ENCODE measurements at regions not wholly inside any gene's neighbourhood (a gene's known extent, or its start where the extent isn't known, plus 50 kb on each side); places are given as distances from the start of the nearest gene placed in this dataset.
A peak's percentile ranks its signal among the peaks of the same experiment; 100 is the strongest.
"Not testable (repeated sequence)": the region's sequence is repeated elsewhere in the genome, so short reads cannot be mapped to it uniquely, and the experiment has no call there.

DNA sequence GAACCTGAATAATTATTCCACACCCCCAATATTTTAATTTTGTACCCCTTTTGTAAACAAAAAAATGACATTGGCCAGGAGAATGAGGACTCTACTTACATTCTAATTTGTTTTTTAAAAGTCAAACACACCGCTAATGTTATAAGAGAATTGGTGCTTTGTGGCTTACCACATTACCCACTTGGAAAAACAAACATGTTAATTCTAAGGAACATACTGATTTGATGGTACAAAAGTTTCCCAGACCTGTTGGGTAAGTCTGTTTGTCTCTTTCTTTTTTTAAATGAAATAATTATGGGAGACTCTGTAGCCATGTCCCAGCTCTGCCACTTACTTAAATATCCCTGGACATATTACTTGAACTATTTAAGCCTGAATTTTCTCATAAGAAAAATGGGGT is 352.5 kb upstream of the C2CD4B start:
- DNase-seq = no peak

GRCh38 chr15:62518666-62519065 is 353.6 kb upstream of the C2CD4B start:
- not testable (repeated sequence) for DNase-seq

DNA sequence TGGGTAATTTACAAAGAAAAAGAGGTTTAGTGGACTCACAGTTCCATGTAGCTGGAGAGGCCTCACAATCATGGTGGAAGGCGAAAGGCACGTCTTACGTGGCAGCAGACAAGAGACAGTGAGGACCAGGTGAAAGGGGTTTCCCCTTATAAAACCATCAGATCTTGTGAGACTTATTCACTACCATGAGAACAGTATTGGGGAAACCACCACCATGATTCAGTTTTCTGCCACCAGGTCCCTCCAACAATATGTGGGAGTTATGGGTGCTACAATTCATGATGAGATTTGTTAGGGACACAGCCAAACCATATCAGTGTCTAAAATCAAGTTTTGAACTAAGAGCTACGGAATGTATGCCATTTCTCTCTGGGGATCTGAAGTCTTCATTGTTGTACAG is 354.8 kb upstream of the C2CD4B start:
- DNase-seq = no peak

- no peak for DNase-seq
Observed at GRCh38 chr15:62520887-62521286, 355.8 kb upstream of the C2CD4B start.

DNA sequence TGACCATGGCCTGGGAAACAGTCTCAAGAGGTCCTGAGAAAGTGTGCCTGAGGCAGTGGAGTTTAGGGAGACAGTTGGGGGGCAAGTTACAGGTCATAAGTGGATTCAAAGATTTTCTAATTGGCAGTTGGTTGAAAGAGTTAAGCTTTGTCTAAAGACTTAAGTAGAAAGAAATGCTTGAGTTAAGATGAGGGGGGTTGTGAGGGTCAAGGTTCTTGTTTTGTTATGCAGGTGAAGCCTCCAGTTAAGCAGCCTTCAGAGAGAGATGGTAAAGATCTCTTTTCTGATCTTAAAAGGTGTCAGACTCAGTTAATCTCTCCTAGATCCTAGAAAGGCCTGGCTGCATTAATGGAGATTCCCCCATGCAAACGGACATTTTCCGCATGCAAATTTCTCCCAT is 356.3 kb upstream of the C2CD4B start:
- no peak for DNase-seq

DNA sequence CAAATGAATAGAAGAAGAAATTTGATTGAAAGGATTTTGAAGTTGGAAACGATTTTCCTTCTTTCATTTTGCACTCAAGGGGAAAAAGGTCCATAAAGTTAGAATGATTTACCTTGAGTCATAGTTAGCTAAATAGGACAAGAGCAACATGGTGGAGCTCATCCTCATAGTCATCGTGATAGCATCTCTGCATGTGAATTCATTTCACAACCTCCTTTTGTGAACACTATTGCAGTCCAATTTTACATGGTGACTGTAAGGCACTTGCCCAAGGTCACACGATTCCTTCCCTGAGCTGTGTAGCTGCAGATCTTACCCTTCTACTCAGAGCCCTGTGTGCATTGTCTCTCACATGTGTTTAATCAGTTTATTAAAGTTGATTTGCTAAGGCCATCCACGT is 359.8 kb upstream of the C2CD4B start:
- DNase-seq = no peak

DNA sequence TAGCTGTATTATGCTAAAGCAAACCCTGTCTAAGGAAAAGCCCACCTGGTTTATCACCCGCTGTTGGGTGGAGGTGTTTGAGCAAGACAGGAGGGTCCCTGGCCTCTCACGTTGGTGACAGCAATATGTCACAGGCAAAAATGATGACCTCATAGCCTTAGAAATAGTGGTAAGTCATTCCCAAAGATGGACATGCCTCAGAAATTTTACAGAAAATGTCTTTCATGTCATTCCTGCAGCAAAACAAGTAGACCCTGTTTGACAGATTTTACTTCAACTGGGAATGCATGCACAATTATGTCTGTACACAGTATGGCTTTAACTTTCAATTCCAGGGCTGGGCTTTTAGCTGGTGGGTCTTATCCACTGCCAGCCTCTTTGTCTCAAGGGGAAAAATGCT is 362.3 kb upstream of the C2CD4B start:
- no peak for DNase-seq

DNA sequence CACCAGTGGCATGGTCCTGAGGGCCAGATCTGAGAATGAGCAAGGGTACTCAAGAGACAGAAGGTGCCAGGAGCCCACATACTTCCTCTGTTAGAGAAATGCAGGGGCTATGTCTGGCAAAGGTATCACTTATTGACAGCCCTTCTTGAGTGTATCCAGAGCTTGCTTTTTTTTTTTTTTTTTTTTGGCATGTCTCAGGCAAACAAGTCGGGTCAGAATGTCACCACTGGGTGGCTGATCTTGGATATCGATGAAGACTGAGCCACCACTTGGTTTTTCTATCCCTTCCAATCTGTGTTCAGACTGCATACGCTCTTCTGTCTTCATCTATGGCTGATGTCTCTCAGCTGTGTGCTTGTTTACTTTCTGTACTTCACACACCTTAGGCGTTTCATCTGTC is 363.4 kb upstream of the C2CD4B start:
- no peak for DNase-seq

GRCh38 chr15:62532367-62532766 is 367.3 kb upstream of the C2CD4B start:
- no peak for DNase-seq

- no peak for DNase-seq
Observed at GRCh38 chr15:62533687-62534086, 368.6 kb upstream of the C2CD4B start.

GRCh38 chr15:62534996-62535395 is 369.9 kb upstream of the C2CD4B start:
- DNase-seq = no peak

GRCh38 chr15:62539236-62539635 is 374.2 kb upstream of the C2CD4B start:
- DNase-seq = no peak

- no peak for DNase-seq
Observed at GRCh38 chr15:62541250-62541649, 376.2 kb upstream of the C2CD4B start.

GRCh38 chr15:62541846-62542245 is 376.8 kb upstream of the C2CD4B start:
- DNase-seq = no peak

GRCh38 chr15:62544446-62544845 is 379.4 kb upstream of the C2CD4B start:
- no peak for DNase-seq

DNA sequence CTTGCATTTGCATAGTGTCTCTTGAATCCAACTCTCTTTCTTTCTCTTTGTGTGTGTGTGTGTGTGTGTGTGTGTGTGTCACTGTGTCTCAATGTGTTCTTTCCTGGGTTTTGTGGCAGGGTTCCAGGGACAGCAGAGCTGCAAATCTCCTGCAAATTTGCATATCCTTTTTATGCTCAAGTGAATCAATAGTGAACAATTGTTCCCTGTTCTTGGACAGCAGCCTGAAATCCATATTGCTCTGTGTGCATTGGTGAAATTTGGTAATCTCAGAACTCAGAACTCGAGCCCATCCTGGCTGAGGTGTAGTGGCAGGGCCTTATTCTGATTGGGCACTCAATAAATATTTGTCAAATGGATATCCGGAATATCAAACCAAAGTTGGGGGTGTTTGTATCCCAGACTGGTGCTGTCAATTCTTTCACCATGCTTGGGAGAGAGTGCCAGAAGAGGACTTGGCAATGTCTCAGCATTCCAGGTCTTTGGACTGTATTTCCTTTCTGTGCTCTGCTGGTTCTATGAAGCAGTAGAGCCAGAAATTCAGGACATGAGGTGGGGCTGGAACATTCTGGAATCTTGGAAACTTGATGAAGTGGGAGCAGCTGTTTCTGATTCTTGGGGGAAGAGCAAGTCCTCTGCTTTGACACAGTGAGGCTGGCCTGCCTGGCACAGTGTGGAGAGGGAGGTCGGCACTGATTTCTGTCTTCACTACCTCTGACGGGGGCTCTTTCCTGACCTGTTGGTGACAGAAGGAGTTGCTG is 380.6 kb upstream of the C2CD4B start:
- DNase-seq = peak; percentile 90

- no peak for DNase-seq
Observed at GRCh38 chr15:62546628-62547027, 381.5 kb upstream of the C2CD4B start.

GRCh38 chr15:62547584-62547983 is 382.5 kb upstream of the C2CD4B start:
- no peak for DNase-seq

DNA sequence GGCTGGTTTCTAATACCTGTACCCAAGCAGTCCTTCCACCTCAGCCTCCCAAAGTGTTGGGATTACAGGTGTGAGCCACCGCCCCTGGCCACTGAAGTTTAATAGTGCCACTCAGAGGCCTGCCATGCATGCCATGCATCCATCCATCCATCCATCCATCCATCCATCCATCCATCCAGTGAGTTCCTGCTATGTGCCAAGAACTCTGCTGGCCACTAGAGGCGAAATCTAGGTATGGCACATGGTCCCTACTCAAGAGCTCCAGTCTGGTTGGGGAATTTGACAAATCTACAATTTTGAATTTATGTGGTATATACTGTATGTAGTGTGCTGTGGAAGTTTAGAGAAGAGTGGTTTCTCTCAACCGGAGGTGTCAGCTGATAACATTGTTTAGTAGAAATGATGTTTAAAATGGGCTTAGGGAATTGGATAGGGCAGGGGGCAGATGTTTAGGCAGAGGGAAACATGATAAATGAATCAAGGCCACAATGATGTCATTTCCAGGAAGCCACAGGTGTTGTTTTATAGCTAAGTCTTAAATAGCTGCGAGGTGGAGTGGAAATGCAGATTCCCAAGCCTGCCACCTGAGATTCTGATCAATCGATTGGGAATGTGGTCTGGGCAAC is 384.4 kb upstream of the C2CD4B start:
- no peak for DNase-seq

DNA sequence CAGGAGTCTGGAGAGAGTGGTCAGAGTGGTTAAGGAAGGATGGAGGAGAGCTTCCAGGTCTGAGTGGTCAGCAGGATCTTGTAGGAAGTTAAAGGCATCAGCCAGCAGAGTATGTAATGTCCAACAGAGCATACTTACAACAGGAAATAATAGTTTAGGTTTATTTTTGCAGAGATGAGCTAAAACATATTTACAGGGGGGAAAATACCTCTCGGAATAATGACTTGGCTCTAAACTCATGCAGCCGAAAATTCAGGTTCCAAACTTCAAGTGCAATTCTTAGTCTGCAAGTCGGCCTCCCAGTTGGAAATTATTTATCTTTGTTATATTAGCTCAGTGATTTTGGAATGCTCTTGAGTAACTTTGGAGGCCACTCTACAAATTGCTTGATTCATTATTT is 385.0 kb upstream of the C2CD4B start:
- DNase-seq = no peak

GRCh38 chr15:62552444-62552843 is 387.4 kb upstream of the C2CD4B start:
- peak; percentile 21 for DNase-seq

- no peak for DNase-seq
Observed at GRCh38 chr15:62553911-62554563, 389.0 kb upstream of the C2CD4B start.

DNA sequence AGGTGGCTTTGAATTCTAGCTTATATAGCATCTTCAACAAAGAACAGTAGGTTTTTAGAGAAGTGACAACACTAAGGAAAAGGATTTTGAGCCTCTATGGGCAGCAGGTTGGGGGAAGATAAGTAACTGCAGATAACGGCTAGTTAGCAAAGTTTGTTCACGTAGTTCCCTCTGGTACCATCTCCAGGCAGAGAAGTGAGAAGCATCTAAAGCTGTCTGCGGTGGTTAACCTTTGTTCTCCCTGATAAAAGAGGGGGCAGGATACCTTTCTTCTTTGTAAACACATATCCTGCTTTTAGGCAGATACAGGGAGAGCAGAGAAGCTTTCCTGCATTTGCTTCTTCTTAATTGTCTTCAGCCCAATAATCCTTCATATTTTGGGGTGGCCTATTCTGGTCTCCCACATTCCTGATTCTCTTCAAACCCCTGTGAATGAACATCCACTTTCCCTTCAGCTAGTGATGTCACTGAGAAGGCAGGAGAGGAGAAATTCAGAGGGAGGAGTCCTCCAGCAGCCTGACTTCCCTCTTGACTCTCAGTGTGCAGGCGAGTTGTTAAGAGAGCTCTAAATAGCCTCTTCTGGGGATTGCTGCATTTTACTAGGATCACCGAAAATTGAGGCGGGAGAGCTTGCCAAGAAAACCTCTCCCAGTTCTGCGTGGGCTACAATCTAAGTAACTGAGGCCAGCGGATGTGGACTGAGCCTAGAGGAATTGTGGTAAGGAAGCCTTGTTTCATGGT is 393.7 kb upstream of the C2CD4B start:
- DNase-seq = peak; percentile 50

DNA sequence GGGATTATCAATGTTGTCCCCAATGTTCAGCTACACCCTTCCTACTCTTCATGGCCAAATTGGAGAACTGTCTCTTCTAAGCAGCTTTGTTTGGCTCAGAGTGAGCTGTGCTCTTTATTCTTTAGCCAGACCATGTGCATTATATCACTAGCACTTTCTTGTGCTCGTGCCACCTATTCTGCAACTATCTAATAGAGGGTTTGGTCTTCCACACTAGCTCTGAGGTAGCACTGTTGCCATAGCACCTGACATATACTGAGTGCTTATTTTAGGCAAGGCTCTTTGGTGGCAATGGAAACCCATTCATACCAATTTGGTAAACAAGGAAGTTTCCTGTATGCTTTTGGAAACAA is 394.3 kb upstream of the C2CD4B start:
- no peak for DNase-seq
